OCI-LY3 (cell line): ENCODE measurements at regions not wholly inside any gene's neighbourhood (a gene's known extent, or its start where the extent isn't known, plus 50 kb on each side); places are given as distances from the start of the nearest gene placed in this dataset.

Experiments
- CTCF ChIP-seq: fragments of 200-600, 300-600 bp; sonication (generic); IDR thresholded peaks from 2 replicates; pipeline ENCODE4 v1.5.1; 2014; ENCODE audit warnings: antibody characterized with exemption, low read length, low read depth
- EZH2phosphoT487 ChIP-seq: fragments of 200-600 bp; shearing (Covaris generic); IDR thresholded peaks from 2 replicates; pipeline ENCODE4 v1.6.1; 2018; ENCODE audit warnings: antibody characterized with exemption, mixed run types, low read depth

GRCh38 chr7:81607987-81608386 lies 161.9 kb downstream of the HGF start:
- no peak for TF ChIP-seq CTCF
- no peak for TF ChIP-seq EZH2phosphoT487
